RWPE1 (cell line): ENCODE measurements at regions not wholly inside any gene's neighbourhood (a gene's known extent, or its start where the extent isn't known, plus 50 kb on each side); places are given as distances from the start of the nearest gene placed in this dataset.

Experiments used
- CTCF ChIA-PET: fragments of 350-600 bp; sonication (Branson Sonifier 250); formaldehyde crosslinking; extraction: SDS; loops from one replicate; lab custom pipeline; 2021; lab: Yijun Ruan, JAX
- POLR2A ChIA-PET: fragments of 400-600 bp; formaldehyde crosslinking; extraction: SDS; loops from one replicate; lab custom pipeline; 2020; ENCODE audit warnings: antibody characterized with exemption; ENCODE audit not compliant: low non-redundant PET; lab: Yijun Ruan, JAX
- DNase-seq: peaks from one replicate; pipeline ENCODE4 v3.0.0; 2012; ENCODE audit warnings: low spot score
- H3K27ac ChIP-seq: fragments of 450-650 bp; 2 replicates; pipeline ENCODE4 v1.5.1; 2017
- CTCF ChIP-seq: fragments of 450-650 bp; conservative IDR thresholded peaks from 2 replicates; pipeline ENCODE4 v1.5.1; 2017; ENCODE audit warnings: low read depth, mild to moderate bottlenecking

- ChIA-PET POLR2A (no interaction called here), CTCF (no interaction called here)
- DNase-seq, result no peak
- H3K27ac ChIP-seq, result no peak overlapping the region
- TF ChIP-seq CTCF, result no peak
Observed at GRCh38 chr2:16060125-16060935, 120.0 kb downstream of the MYCN start.

DNA sequence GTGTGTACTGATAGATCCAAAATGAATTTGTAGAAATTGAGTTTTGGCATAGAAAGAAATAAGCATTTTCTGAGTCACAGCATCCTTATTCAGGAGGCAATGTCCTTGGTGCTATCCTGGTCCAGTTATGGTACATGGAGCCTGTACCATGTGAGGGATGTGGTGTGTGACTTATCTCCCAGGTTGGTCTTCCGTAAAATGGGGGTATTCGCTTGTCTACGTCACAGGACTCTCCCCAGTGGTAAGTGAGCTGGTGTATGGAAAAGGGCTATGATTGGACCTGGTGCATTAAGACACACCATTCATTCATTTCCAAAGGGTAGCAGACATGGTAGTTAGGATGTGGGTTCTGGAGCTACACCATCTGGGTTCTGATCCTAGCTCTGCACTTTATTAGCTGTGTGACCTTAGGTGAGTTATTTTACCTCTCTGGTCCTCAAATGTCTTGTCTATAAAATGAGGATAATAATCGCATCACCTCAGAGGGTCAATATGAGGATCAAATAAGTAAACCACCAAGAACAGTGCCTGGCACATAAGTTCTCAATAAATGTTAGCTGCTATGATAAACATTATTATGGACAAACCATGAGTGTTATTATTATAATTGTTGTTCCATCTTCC is 119.2 kb downstream of the MYCN start:
- CTCF ChIA-PET, result interaction anchor here (0.5 to 0.6 kb wide), 2 partner anchors 153 to 792 kb away, joined by 3 to 4 read pairs; no protein-coding TSS in a partner anchor
- POLR2A ChIA-PET, result no interaction called here
- TF ChIP-seq CTCF, result no peak
- no peak for DNase-seq
- H3K27ac ChIP-seq, result no peak overlapping the region

GRCh38 chr2:16058747-16059358 is 118.5 kb downstream of the MYCN start:
- CTCF ChIA-PET, result interaction anchor here (0.5 to 0.6 kb wide), 2 partner anchors 152 to 793 kb away, joined by 3 to 4 read pairs; no protein-coding TSS in a partner anchor
- no peak overlapping the region for H3K27ac ChIP-seq
- no peak for TF ChIP-seq CTCF
- no peak for DNase-seq
- POLR2A ChIA-PET, result no interaction called here

DNA sequence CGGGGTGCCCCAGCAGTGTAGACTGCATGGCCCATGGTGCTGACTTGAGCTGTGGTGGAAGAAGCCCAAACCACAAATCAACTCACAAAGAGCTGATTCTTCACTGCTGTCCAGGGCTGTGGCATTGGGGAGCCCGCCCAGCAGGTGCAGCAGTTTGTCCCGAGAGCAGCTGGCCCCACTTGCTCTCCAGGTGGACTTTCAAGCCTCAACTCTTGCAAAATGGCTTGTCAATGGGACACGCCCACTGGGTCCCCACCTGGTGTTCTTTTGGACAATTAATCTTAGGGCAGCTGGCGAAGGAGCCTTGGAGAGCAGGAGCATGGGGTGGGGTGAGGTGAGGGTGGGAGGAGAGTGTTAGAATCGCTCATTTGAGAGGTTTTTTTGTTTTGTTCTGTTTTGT is 117.9 kb downstream of the MYCN start:
- no peak overlapping the region for H3K27ac ChIP-seq
- no peak for DNase-seq
- ChIA-PET POLR2A (no interaction called here), CTCF (no interaction called here)
- TF ChIP-seq CTCF, result no peak

GRCh38 chr2:16057661-16058060 is 117.3 kb downstream of the MYCN start:
- ChIA-PET CTCF (no interaction called here), POLR2A (no interaction called here)

More at GRCh38 chr2:16057661-16058060, 117.3 kb downstream of the MYCN start:
- no peak overlapping the region for H3K27ac ChIP-seq
- no peak for TF ChIP-seq CTCF
- DNase-seq, result no peak
